ENCODE measurements at regions not wholly inside any gene's neighbourhood (a gene's known extent, or its start where the extent isn't known, plus 50 kb on each side); places are given as distances from the start of the nearest gene placed in this dataset.

DNA sequence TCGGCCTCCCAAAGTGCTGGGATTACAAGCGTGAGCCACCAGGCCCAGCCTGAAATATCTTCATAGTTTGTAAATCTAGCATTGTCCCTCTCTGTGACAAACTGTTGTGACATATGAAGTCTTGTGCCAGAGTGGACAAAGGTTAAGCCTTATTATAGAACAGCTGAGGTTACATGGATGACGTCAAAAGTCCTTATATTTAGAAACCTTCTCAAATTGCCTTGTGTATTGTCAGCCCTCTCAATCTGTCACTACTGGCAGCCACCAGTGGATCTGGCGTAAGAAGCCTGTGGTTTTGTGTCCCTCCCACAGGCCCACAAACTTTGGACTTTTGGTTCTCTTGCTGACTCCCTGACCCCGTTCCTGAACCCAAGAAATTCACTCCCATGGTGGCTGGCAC, 79.4 kb upstream of the CCDC112 start:
- DNase-seq (ENCODE audit: low read depth): no peak

DNA sequence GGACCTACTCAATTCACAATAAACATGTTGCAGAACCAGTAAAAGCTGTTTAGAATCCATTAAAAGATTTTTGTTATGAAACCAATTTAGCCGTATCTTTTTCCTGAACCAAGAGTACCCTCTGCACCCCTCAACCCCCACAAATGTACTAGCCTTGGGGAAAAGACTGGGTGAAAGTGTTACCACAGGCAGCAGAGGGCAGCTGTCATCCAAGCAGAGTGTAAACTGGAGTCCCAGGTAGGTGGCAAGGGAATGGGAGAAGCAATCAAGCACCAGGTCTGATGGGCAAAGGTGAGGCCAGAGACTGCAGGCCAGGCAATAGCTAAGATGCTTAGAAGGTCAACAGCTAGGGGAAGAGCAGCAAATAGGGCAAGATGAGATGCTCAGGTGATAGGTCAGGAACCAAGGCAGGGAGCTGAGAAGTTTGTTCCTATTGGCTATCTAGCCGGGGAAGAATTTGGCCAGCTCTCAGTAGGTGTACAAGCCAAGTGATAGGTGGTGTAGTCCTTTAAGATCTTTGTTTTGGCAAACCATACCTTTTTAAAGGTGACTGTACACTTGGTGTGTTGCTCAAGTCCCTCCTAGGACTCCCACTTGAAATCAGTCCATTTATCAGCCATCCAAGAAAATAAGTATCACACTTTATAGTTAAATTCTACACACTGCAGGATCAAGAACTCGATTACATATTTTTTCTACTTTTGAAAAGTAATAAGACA, 77.8 kb upstream of the CCDC112 start:
- DNase-seq (ENCODE audit: low read depth): no peak

DNA sequence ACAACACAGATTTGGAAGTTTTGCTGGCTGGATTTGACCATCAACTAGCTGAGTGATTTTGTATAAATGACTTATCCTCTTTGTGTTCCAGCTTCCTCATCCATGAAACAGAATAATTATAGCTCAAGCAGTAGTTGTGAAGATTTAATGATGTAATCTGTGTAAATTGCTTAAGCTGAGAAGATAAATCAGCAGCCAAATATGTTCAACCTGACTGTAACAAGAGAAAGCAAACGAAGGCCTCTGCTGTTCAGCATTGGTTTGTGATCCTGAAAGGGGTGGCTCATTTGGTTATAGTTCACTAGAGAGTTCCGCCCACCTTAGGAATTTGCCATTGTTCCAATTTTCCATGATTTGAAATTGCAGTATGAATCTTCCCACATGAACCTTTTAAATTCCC, 75.7 kb upstream of the CCDC112 start:
- no peak for DNase-seq (ENCODE audit: low read depth)

DNA sequence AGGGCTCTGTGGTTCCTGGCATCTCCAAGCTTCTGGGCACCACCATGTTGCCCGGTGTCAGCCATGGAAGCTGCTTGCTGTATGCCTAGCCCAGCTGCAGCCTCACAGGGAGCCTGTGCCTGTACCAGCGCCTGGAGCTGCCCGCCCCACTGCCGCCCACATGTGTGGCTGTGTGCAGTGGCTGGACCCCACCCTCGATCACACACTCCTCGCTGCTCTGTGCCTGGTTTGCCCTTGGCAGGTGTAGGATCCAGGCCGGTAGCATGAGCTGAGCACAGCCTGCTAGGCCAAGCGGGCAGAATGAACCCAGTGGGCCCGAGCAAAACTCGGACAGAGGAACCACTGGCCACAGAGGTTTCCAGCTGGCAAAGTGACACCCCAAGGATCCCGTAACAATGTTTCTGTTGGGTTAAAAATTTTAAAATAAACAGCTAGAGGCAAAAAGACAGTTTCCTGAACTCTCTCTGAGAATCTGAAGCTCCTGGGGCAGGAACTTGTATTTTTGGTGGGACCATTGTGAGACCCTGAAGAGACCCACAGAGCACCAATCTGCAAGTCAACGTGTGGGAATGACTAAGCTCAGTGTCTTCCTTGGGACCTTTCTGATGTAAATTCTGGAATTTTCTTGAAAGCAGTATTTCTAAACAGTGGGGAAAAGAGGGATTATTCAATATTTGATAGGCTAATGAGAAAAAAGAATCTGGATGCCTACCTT, 73.1 kb upstream of the CCDC112 start:
- no peak for DNase-seq (ENCODE audit: low read depth)

DNA sequence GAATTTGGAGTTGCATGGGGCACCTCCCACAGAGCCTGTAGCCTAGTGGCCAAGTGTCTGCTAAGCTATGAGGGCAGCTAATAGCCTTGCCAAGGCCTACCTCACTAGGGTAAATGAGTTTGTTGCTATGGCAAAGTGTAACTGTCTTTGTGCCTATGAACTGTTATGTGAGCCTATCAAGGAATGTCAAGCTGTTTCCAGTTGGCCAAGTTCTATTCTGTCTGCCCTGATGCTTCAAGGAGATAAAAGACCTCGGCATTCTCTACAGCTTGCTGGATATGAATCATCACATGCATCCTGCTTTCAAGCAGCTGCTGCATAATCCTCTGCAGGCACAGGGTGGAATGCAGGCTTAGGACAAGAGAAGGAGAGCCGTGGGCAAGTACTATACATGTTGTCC, 69.8 kb upstream of the CCDC112 start:
- no peak for DNase-seq (ENCODE audit: low read depth)

DNA sequence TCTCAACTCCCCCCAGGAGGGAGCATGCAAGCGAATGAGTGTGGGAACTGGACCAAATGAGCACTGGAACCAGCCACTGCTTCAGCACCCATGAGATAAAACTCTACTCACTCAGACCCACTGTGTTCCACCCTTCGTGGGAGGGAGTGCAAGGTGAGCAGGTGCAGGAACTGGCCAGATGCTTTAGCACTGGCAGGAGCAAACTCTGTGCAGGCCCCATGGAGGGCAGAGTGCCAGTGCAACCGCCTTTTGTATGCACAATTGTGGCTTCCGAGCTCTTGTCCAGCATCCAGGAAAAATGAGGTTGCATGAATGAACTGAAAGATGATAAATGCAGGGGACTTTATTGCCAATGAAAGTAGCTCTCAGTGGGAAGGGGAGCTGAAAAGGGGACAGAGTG, 67.4 kb upstream of the CCDC112 start:
- DNase-seq (ENCODE audit: low read depth): no peak

DNA sequence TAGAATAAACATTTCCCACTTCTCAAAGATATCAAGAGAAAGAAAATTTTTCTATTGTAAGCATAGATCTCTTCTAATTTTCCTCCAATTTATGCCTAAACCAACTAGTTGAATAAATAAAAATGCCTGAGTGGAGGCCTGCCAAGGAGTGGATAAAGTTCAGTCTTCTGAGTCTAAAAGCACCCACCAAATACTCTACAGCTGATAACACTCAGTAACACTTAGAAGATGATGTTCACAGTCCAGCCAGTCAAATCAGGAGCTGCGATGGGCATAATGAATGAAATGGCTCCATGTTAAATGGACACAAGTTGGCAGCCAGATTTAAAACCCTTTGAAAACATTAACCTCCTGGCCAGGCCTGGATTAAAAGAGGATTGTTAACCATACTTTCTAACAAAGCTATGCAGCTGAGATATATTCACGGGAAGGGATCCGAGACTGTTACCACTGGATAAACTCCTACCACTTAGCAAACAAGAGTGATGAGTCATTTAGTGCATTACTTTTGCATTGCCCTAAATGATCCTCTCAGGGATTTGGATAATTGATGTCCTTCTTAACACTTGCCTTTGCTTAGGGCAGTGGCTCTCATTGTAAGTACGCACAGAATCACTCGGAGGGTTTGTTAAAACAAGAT, 63.7 kb upstream of the CCDC112 start:
- DNase-seq (ENCODE audit: low read depth): no peak

DNA sequence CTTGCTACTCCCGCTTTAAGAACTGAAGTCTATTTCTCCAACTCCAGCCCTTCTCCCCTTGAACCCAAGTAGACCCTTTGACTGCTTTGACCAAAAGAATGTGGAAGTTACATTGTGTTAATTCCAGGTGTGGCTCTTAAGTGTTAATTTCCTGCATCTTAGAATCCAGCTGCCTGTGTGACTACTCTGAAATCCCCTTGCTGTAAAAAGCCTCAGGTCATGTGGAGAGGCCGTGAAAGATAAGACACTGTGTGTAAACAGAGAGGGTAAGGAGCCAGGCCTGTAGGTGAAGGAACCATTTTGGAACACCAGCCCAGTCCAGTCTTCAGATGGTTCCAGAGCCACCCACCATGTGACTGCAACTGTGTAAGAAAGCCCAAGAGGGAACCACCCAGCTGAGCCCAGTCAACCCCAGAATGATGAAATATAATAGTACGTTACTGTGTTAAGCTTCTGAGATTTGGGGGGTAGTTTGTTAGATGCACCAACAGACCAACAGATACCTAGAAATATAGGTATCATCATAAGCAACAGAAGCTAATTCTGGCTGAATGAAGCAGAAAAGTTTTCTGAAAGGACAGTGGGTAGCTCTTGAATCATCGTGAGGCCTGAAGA, 59.4 kb upstream of the CCDC112 start:
- no peak for DNase-seq (ENCODE audit: low read depth)

DNA sequence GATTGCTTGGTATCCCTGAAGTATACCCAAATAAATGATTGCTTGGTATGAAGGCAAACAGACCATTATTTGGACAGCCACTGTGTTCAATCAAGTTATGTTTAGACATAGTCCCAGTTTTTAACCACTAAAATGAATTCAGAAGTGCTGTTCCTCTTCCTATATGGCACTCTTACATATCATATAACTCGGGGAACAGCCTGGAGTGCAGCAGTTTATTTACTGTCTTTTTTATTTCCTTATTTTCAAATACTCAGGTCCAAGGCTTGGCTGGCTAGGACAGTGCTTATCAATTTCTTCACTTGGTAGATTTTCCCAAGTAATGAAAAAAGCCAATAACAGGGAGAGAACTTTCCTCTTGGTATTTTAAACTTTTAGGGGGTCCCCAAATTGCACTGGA, 58.6 kb upstream of the CCDC112 start:
- no peak for DNase-seq (ENCODE audit: low read depth)

DNA sequence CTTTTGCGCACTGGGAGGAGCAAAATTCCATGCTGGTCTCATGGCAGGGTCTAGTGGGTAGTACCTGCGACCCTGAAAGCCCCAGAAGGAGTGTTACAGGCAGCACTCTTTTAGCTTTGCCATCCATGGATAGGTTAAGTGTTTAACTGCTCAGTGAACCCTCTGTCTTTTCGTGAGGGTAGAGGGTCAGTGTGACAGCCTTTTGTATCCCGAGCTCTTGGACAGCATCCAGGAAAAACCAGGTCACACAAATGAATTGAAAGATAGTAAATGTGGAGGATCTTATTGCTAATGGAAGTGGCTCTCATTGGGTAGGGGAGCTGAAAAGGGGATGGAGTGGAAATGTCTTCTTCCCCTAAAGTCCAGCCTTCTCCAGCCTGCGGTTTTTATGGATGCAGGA, 57.8 kb upstream of the CCDC112 start:
- DNase-seq (ENCODE audit: low read depth): no peak

DNA sequence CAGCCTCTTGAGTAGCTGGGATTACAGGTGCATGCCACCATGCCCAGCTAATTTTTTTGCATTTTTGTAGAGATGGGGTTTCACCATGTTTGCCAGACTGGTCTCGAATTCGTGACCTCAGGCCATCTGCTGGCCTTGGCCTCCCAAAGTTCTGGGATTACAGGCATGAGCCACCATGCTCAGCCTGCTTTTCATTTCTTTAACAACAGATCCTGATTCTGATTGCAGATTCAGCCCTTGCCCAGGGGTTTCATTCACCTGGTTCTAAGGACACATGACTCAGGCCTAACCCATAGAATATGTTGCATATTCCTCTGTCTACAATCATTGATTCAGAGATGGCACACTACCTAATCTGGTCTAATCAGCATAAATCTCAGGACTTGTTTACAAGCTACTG, 56.1 kb upstream of the CCDC112 start:
- DNase-seq (ENCODE audit: low read depth): no peak

DNA sequence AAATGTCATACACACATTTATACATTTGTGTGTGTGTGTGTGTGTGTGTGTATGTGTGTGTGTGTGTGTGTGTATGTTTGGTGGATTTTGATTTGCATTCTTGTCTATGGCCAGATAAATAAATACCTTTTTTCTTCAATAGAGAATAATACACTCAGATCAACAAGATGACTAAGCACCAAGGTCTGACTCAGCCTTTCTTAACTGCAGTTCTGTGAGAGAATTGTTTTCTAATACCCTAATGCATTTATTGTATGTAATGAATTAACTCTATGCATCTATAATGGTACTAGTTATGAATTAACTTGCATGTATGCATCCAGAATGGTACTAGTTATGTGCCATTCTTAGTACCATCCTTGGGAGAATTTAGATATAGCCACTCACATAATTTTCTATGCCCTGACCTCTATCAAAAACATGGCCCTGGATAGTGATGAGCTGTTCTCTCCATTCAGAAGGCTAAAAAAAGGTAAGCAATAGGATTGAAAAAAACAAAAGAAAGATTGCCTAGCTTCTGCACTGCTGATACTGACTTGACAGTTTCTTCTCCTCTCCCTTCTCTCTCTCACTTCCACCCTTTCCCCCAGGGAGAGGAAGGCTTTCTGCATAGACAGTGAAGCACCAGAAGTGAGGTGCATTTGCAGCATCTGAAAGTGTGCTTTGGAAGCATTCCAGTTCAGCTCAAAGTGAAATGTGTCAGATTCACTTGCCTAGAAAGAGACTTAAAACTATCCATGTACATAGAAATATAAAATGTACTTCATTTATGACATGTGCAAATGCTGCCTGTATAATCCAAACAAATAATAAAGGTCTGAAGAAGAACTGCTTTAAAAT, 55.1 kb upstream of the CCDC112 start:
- no peak for DNase-seq (ENCODE audit: low read depth)

DNA sequence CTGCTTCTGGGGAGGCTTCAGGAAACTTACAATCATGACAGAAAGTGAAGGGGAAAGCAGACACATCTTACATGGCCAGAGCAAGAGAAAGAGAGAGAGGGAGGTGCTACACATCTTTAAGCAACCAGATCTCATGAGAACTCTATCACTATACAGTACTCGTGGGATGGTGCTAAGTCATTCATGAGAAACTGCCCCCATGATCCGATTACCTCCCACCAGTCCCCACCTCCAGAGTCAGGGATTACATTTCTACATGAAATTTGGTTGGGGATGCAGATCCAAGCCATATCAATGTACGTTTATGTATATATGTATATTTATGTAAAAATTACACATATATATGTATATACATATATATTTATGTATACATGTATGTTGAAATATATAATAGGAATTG, 54.4 kb upstream of the CCDC112 start:
- DNase-seq (ENCODE audit: low read depth): no peak

DNA sequence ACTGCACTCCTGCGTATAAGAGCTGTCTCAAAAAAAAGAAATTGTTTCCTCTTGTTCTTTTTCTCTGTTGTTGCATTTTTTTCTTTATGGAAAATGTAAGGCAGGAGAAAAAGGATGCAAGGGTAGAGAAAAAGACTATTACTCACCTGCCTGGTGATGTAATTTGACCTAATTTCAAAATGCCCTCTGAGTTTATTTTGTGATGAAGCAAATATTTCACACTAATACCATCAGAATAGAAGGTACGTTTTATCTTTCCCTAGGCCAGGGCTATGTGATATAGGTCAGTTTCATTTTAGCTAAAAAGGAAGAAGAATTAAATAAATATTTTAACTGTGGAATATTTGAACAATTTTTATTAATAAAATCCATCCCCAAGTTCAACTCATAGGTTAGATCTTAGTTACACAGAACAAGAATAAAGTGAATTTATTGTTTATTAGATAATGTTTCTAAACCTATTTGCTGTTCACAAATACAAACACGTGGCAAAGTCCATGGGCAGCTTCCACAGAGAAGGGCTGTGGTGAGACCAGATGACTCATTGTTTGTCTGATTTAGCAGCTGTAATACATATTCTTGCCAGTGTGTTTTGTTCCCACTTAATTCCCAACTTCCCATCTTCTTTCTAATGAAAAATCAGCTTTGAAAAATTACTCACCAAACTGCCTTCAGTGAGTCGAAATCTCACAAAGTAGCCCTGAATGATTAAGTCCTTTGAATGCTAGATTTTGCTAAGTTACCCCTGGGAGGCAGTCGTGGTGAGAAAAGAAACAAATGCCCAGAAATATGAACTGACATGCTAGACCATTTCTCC, 52.8 kb upstream of the CCDC112 start:
- no peak for DNase-seq (ENCODE audit: low read depth)

DNA sequence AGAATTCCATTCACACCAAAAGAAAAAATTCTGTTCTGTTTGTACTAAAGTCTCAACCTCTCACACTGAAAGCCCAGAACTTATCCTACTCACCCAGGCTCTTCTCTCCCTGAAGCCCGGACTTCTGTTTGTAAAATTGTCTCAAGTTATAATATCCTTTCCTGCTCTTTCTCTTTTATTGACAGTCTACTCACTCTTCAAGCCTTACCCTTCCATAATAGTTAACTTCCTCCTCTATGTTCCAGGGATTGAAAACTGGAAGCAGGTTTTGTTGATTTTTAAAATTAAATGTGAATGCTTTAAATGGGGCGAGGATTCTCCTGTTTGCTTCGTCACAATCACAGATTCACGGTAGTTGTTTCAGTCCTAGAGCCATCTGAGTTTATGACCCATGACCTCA, 51.7 kb upstream of the CCDC112 start:
- no peak for DNase-seq (ENCODE audit: low read depth)

All from activated T-cell treated with anti-CD3 and anti-CD28 coated beads for 48 hours (primary cell).